ENCODE measurements at regions not wholly inside any gene's neighbourhood (a gene's known extent, or its start where the extent isn't known, plus 50 kb on each side); places are given as distances from the start of the nearest gene placed in this dataset.
"Not testable (repeated sequence)": the region's sequence is repeated elsewhere in the genome, so short reads cannot be mapped to it uniquely, and the experiment has no call there.

DNA sequence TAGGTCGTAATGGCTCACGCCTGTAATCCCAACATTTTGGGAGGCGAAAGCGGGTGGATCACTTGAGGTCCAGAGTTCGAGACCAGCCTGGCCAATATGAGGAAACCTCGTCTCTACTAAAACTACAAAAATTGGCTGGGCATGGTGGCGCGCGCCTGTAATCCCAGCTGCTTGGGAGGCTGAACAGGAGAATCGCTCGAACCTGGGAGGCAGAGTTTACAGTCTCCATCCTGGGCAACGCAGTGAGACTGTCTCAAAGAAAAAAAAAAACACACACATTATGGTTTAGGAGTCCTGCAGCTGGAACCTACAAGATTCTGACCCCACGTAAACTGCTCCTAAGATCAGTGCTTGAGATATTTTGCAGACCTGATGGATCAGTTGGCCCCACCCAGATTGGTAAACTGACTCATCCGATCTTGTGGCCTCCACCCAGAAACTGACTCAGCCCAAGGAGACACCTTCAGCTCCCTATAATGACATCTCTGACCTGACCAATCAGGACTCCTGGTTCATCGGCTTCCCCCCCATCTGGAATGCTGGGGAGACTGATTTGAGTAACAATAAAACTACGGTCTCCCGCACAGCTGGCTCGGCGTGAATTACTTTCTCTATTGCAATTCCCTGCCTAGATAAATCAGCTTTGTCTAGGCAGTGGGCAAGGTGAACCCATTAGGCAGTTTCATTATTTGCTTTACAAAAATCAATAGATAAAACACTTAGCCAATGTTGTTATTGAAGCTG, 96.2 kb upstream of the BTN3A2 start:
- DNase-seq = no peak

DNA sequence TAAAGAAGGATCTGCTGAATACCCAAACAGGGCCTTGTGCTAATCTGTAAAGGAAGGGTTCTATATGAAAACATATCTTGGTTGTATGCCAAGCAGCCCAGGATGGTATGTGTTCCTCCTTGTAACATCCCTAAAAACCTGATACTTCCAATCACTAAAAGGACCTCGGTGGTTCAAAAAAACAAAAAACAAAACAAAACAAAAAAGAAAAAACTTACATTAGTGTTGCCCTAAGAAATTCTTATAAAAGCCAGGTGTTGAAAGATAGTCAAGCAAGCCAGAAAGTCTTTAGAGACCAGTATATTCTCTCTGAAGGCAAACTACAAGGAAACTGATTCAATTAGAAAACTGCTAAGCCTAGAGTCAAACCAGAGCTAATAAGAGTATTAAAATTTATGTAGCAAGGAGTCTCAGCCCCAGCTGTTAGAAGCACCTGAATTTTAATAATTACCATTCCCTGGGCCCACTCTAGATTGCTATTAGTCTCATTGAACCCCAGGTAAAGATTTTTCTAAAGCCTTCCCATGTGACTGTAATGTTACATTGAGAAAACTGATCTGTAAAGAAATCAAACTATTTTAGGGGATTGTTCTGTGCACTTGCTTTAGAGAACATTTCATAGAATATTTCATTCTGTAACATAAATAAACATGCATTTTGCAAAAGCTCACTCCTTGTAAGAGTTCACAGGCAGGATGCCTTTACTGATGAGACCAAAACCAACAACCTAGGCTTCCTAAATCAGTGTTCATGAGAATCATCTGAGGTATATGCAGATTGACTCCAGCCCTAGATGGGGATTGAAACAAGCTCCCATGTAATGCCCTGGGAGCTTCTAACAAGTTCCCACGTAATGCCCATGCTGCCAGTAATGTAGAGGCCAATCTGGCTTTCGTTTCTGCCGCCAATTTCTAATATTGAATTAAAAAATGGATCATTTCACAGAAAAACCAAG, 95.2 kb upstream of the BTN3A2 start:
- DNase-seq = no peak

DNA sequence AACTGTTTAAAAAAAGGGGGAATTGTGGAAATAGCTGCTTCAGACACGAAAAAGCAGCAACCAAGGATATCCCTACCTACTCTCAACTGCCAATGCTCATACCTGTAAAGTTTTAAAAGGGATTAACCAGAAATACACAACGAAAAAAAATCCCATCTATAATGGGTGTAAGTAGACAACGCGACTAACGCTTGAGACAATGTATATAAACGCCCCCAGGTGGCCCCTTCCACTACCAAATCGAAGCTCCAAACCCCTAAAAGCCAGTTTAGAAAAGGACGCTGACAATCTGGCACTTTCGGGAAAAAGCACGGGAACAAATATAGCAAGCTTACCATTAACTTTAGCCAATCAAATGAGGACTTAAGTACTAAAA, 94.5 kb upstream of the BTN3A2 start:
- DNase-seq = no peak

DNA sequence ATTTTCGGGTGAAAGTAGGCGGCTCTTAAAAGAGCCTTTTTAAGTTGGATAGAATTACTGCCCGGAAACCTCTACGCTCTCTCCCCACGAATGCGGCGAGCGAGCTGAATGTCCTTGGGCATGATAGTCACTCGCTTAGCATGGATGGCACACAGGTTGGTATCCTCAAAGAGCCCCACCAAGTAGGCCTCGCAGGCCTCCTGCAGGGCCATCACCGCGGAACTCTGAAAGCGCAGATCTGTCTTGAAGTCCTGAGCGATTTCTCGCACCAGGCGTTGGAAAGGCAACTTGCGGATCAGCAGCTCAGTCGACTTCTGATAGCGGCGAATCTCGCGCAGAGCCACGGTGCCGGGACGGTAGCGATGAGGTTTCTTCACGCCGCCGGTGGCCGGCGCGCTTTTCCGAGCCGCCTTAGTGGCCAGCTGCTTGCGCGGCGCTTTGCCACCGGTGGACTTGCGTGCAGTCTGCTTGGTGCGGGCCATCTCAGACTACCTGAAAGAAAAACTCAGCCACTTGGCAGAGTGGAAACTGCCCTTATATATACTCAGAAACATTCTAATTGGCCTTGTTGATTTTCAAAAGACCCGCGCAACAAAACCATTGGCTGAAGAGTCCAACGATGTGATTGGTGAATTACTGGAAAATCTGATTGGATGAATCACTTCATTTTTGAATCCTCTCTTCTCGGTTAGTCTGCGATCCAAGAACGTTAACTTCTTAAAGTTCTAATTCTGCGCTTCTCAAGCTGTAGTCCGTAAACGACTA, 93.9 kb upstream of the BTN3A2 start:
- DNase-seq = no peak

DNA sequence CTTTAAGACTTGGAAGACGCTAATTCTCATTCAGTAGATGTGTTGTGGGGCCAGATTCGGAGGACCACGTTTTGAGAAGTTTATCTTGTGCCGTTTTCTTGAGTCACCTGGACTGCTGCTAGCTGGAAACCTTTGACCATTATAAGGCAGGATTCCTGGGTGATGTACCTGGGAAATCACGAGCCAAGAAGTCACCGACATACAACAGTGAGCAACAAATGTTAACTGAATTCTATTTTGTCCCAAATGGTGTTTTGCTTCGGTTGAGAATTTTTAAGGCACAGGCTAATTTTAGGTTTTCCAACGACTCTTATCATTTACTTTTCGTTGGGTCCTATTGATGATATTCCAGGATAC, 93.4 kb upstream of the BTN3A2 start:
- DNase-seq = no peak

DNA sequence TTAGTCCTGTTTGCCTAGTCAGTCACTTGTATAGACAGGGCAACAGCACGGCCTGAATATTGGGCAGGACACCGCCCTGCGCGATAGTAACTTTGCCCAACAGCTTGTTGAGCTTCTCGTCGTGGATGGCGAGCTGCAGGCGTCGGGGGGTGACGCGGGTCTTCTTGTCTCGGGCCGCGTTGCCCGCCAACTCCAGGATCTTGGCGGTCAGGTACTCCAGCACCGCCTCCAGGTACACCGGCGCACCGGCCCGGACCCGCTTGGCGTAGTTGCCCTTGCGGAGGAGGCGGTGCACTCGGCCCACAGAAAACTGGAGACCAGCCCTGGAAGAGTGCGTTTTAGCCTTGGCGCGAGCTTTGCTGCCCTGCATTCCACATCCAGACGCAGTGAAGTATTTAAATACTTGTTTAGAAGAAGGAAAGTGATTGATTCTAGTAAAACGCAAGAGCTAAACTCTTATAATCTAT, 92.8 kb upstream of the BTN3A2 start:
- no peak for DNase-seq

DNA sequence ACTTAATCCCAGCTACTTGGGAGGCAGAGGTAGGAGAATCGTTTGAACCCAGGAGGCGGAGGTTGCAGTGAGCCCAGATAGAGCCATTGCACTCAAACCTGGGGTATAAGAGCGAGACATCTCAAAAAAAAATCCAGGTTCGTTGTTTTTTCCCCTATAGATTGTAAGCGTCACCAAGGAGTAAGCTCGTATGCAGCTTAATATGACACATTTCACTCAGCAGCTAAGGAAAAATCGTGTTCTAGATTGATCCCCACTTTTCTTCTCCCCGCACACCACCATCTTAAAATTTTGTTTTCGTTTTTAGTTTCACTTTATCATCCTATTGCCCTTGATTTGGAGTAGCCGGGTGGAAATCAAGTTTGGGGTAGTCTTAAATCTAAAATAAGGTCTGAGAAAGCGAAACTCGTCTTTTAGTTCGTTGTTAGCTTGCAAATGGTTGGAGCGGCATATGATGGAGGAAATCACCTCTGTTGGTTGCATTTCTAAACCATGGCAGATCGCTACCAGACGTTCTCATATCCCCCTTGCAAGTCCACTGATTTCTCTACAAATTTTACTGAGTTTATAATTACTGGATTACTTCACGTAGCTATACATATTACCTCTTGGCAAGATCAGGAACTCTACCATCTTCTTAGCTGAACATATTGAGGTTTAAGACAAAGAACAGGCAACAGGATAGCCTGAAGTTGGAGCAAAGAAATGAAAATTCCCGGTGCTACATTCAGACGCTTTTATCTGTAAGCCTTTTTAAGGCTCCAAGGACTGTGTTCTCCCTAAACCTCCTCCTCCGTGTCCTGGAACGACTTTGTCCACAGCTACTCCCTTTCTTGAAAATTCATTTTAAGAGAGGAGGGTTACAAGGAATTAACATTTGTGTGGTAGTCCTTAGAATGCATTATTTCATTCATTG, 91.1 kb upstream of the BTN3A2 start:
- DNase-seq = no peak

DNA sequence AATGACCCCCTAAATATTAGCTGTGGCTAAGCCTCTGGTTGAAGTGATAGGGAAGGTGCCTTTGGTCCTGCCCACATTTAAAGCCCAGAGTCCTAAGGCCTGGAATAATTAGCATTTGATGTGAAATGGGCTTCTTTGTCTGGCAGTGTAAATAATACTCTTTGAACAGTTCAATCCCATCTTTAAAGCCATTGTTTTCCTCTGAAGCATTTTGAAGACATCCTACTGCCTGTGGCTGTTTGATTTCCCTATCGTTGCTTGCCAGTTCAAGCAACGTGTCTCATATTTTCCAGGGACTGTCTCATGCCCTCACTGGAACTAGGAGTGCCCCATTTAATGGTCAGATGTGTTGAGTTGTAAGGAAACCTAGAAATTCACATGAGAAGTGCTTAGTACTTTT, 89.3 kb upstream of the BTN3A2 start:
- DNase-seq = no peak

DNA sequence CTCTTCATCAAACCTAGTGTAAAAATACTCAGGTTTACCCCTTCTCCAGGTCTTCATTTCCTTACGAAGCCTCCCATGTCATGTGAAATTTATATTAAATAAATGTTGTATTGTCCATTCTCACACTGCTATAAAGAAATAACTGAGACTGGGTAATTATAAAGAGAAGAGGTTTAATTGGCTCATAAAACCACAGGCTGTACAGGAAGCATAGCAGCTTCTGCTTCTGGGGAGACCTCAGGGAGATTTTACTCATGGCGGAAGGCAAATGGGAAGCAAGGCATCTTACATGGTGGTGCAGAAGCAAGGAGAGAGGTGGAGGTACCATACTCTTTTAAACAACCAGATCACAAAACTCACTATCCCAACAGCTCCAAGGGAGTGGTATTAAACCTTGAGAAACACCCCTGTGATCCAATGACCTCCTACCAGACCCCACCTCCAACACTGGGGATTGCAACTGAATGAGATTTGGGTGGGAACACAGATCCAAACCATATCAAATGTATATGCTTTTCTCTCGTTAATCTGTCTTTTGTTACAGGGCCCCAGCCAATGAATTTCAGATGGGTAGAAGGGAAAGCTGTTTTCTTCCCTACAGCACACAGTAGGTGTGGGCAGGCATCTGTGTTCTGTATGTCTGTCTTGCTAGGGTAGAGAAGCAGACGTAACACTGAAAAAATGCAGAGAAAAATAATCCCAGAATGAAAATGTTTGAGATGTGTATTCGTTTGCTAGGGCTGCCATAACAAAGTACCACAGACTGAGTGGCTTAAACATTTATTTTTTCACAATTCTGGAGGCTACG, 88.0 kb upstream of the BTN3A2 start:
- no peak for DNase-seq

DNA sequence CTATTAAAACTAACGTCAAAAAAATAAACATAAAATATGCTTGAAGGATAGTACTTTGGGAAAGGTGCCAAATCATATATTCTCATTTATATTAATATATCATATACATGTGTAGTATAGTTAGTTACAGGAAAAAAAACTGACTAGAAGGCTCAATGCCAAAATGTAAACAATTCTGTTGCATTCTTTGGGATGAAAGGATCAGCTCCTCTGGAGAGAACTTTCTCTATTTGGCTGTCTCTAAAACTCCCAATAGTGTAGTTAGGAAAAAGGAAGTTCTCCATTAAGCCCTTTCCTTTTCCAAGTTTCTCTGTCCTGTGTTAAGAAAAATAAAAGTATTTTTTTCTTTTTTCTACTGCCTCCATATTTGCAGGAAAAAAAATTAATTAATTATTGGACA, 86.5 kb upstream of the BTN3A2 start:
- no peak for DNase-seq

DNA sequence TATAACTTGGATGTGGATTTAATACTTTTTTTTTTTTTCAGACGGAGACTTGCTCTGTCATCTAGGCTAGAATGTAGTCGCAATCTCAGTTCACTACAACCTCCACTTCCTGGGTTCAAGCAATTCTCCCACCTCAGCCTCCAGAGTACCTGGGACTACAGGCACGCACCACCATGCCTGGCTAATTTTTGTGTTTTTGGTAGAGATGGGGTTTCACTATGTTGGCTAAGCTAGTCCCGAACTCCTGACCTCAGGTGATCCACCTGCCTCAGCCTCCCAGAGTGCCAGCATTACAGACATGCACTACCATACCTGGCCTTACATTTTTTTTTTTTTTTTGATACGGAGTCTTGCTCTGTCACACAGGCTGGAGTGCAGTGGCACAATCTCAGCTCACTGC, 85.6 kb upstream of the BTN3A2 start:
- not testable (repeated sequence) for DNase-seq

DNA sequence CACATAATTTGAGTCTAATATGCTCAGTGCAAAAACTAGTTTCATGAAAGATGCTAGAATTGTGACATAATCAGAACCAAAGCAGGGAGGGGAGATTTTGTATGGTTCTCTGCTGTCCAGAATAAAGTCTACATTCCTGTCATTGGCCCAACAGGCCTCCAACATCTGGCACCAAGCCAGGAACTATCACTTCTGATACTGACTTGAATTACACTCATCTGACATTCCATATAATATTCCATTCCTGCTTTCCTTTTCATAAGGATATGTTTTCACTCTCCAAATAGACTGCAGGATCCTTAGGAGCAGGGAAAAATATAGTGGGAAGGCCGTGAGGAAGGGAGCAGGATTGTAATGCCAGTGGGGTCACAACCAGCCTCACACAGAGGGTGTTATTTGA, 84.6 kb upstream of the BTN3A2 start:
- no peak for DNase-seq

DNA sequence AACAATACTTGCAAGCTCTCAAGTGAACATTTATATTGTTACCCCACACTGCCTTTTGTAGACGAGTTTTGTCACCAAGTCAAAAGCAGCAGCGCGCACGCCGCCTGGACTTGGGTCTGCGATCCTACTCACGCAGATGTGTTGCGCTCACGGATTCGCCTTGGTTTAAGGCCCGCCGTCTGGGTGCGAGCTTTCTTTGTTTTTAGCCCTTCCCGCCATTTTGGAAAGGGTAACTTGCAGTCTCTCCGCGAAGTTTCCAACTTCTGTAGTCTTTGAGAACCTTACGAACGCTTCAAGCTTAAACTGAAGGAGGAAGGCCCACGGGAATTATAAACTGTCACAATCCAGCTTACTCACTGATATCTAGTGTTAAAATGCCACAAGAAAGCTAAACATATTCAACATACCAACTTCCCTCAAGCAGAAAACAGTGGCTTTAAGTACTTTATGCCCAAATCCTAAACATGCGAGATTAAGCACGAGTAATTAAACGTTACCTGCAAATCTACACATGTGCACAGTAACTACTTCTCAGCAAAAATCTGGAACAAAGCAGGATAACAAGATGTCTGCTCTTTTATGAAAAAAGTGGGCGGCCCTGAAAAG, 80.4 kb upstream of the BTN3A2 start:
- DNase-seq = no peak

DNA sequence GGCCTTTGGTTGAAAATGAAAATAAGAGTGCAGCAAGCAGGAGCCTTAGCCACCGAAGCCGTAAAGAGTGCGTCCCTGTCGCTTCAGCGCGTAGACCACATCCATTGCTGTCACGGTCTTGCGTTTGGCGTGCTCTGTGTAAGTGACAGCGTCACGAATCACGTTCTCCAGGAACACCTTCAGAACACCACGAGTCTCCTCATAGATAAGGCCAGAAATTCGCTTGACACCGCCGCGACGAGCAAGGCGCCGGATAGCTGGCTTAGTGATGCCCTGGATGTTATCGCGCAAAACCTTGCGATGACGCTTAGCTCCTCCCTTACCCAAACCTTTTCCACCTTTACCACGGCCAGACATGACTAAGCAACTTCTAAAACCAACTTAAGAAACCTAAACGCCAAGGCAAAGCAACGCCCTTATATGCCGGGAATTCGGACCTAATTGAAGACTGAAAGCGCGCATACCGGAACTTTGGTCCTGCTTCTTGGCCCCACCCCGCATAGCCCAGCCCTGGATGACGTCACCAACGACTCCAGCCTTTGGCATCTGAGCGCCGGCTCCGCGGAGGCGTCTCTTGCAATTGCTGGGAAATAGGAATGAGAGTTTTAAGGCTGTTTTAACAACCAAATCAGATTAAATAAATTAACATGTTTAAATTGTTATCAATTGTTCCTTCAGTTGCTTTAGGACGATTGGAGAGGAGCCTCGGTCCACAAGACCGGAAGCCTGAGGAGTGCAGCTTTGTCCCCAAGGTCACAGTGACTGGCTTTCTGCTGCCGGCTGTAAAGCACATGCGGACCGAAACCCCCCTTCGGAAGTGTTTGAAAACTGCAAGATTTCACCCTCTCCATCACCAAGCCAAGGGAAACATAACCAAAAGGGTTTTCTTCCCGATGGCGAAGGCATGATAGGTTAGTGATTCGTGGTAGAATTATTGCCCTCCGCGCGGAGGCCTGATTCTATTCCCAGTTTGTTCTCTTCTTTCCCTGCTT, 79.6 kb upstream of the BTN3A2 start:
- DNase-seq = peak; percentile 92

DNA sequence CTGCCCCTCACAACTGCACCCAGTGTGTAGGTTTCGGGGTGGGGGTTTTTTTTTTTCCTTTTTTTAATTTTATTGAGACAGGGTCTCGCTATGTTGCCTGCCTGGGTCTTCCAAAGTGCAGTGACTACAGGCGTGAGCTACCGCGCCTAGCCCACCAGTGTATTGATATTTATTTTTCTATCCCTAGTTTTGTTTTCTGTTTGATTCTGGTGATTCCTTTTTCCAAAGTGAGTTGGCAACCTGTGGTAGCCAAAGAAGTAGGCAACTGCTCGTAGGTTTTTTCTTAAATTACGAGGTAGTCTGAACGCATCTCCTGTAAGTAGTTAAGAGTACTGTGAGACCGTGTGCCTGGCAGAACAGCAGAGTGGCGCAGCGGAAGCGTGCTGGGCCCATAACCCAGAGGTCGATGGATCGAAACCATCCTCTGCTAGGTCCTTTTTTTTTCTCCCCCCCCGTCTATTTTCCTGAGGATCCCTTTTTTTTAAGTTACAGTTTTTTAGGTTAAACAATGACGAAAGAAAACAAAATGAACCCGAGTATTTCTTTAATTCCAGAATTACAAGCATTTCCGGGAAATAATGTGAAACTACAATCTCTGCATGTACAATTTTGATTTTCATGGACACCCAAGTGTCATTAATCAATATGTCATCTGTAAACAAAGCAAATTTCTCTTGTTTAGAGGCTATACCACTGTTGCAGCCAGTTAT, 78.7 kb upstream of the BTN3A2 start:
- peak; percentile 46 for DNase-seq

DNA sequence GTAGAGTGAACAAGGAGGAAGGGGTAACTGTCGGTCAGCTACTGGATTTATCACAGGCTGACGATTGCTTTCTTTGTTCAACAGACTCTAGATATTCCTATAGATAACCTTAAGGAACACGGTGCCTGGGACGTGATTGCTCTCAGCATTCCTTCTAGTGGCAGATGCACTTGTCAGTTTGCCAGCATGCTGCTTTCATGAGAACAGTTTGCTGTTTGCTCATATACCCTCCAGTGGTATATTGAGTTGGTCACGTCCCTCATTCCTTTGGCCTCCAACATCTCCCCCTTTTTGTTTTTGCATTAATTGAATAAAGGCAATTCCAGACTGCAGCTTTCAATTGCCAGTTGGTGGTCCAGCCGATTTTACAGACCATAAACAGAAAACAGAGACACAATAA, 76.8 kb upstream of the BTN3A2 start:
- DNase-seq = no peak

DNA sequence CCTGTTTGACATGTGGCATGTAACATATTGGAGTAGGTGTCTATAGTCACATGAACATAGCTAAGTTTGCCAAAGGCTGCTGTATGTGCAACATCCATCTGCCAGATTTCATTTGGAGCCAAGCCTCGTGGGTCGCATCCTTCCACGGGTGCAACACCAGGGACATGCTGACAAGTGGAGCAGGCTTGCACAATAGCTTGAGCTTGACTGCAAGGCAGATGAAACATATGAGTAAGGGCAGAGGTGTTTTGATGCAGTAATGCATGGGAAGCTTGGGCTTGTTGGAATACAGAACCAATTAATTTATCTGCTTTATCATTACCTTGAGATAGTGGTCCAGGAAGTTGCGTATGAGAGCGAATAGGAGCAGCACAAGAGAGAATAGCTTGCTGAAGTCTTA, 74.1 kb upstream of the BTN3A2 start:
- no peak for DNase-seq

DNA sequence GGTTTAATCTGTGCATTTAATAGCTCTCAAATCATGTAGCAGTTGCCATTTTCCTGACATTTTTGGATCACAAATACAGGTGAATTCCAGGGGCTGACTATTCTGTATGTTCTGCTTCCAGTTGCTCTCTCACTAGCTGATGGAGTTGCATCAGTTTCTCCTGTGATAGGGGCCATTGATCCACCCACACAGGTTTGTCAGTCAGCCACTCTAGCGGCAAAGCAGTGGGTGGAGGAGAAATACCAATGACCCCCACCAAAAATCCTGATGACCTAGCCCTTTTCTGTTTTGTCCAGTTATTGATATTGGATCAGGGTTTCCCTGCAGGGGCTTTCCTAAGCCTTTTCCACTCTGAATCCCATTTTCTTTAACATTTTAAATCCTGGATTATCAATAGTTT, 72.3 kb upstream of the BTN3A2 start:
- no peak for DNase-seq

DNA sequence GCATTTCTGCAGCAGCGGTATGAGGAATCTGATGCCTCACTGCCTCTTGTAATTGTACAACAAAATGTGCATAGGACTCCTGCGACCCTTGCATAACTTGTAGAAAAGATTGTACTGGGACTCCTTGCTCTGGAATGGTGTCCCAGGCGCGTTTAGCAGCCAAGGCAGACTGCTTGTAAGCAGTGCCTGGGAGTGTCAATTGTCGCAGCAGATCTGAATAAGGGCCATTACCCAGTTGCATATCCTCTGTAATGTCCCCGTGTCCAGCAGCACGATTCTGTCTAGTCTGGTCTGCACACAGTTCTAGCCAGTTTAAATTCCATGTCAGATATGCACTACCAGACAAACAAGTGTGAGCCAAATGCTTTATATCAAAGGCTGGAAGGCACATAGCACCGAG, 70.7 kb upstream of the BTN3A2 start:
- no peak for DNase-seq
